A673 (cell line): ENCODE measurements at regions not wholly inside any gene's neighbourhood (a gene's known extent, or its start where the extent isn't known, plus 50 kb on each side); places are given as distances from the start of the nearest gene placed in this dataset.

Experiments
- BruUV-seq: library from RNA; stranded (reverse); fragments of 400-500 nt; replicated peaks from 2 replicates; lab custom pipeline; 2021; lab: Mats Ljungman, UMichigan
- CTCF ChIA-PET: fragments of 300-600 bp; sonication (Branson Sonifier 250); formaldehyde crosslinking; loops from one replicate; lab custom pipeline; 2022; ENCODE audit warnings: antibody characterized with exemption; lab: Charles Lee
- POLR2A ChIA-PET: fragments of 300-600 bp; sonication (Branson Sonifier 250); formaldehyde crosslinking; loops from one replicate; lab custom pipeline; 2022; ENCODE audit warnings: antibody characterized with exemption; ENCODE audit not compliant: low non-redundant PET; lab: Charles Lee
- DNase-seq: peaks from one replicate; pipeline ENCODE4 v3.0.0-alpha.2; 2015; ENCODE audit warnings: low spot score
- H3K27ac ChIP-seq: fragments of 200-600 bp; sonication (generic); 2 replicates; pipeline ENCODE4 v1.5.1; 2016; ENCODE audit warnings: mixed run types, low read depth, mild to moderate bottlenecking, mixed read lengths, antibody characterized with exemption, low read length; ENCODE audit not compliant: poor library complexity, severe bottlenecking
- H3K27me3 ChIP-seq: fragments of 200-600 bp; sonication (generic); replicated peaks from 2 replicates; pipeline ENCODE4 v1.6.1; 2017; ENCODE audit warnings: mixed run types, low read depth, mild to moderate bottlenecking, mixed read lengths, antibody characterized with exemption, low read length; ENCODE audit not compliant: insufficient read depth, poor library complexity
- H3K36me3 ChIP-seq: fragments of 200-600 bp; sonication (generic); 2 replicates; pipeline ENCODE4 v1.6.1; 2016; ENCODE audit warnings: mixed run types, mild to moderate bottlenecking, mixed read lengths, antibody characterized with exemption, low read length; ENCODE audit not compliant: insufficient read depth, poor library complexity, severe bottlenecking
- H3K4me1 ChIP-seq: fragments of 200-600 bp; sonication (generic); 2 replicates; pipeline ENCODE4 v1.6.1; 2017; ENCODE audit warnings: mixed run types, mild to moderate bottlenecking, mixed read lengths, antibody characterized with exemption, low read length; ENCODE audit not compliant: insufficient read depth, poor library complexity, severe bottlenecking
- H3K4me3 ChIP-seq: fragments of 200-600 bp; sonication (generic); 2 replicates; pipeline ENCODE4 v1.5.1; 2016; ENCODE audit warnings: low read depth, mixed run types, mild to moderate bottlenecking, mixed read lengths, low read length; ENCODE audit not compliant: poor library complexity, severe bottlenecking
- H3K9me3 ChIP-seq: fragments of 200-600 bp; sonication (generic); 2 replicates; pipeline ENCODE4 v1.6.1; 2016; ENCODE audit warnings: mixed run types, low read depth, mild to moderate bottlenecking, mixed read lengths, antibody characterized with exemption, low read length; ENCODE audit not compliant: poor library complexity, severe bottlenecking
- CTCF ChIP-seq: fragments of 300-800, 200-600 bp; sonication (generic); conservative IDR thresholded peaks from 2 replicates; pipeline ENCODE4 v1.5.1; 2017; ENCODE audit warnings: low read depth, mild to moderate bottlenecking, antibody characterized with exemption, low read length, moderate library complexity, mixed read lengths
- EZH2 ChIP-seq: fragments of 200-600 bp; sonication (generic); IDR thresholded peaks from 2 replicates; pipeline ENCODE4 v1.6.1; 2017; ENCODE audit warnings: borderline replicate concordance, low read depth, mild to moderate bottlenecking, mixed read lengths, antibody characterized with exemption, low read length; ENCODE audit not compliant: poor library complexity, severe bottlenecking
- intact Hi-C: fragments of 100-400 bp; cut with micrococcal nuclease; formaldehyde crosslinking; loops from one replicate; pipeline ENCODE4 v1.10.0; 2022; ENCODE audit not compliant: unreplicated experiment

- no peaks in the 10 kb centered on the region for H3K4me1 ChIP-seq
- ChIA-PET CTCF (no interaction called here), POLR2A (no interaction called here)
- intact Hi-C loops: no loop called here
- H3K4me3 ChIP-seq: no peak overlapping the region
- DNase-seq: no peak
- TF ChIP-seq EZH2 (no peak), CTCF (no peak)
- BruUV-seq: no TSS peak
- no peak overlapping the region for H3K27ac ChIP-seq
- no peaks in the 10 kb centered on the region for H3K36me3 ChIP-seq
- H3K27me3 ChIP-seq: no peaks in the 10 kb centered on the region
- no peaks in the 10 kb centered on the region for H3K9me3 ChIP-seq
Measured at GRCh38 chr17:54559883-54560282, 340.8 kb upstream of the TOM1L1 start.

- no TSS peak for BruUV-seq
- POLR2A ChIA-PET: no interaction called here
Measured at GRCh38 chr17:54608634-54609155, 292.0 kb upstream of the TOM1L1 start.

DNA sequence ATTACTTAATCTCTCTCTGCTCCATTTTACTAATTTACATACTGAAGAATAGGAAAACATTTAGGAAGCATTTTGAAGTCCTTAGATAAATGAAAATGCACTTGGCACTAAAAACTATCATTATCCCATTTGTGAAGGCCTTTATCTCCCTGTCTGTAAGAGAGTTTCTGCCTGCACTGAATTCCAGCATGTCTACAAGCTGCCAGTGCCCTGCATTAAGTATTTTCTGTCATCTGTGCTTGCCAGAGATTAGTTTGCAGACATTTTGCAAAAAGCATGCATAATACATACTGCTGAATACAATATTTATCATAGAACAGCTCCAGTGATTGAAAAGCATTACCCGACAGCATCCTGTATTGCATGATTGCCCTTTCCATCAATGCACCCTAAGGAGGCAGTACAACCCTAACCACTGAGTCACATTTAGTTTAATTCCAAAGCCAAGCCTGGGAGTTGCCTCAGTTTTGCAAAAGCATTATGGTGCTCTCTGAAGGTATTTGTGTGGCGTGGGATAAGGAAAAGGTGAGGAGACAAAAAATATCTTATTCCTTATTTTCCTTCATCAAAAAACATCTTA, 280.2 kb upstream of the TOM1L1 start:
- Histone ChIP-seq H3K4me3 (no peak overlapping the region), H3K27ac (no peak overlapping the region), H3K4me1 (peaks cover under 1% of the 10 kb centered on the region), H3K9me3 (no peaks in the 10 kb centered on the region), H3K36me3 (no peaks in the 10 kb centered on the region), H3K27me3 (no peaks in the 10 kb centered on the region)
- intact Hi-C loops: no loop called here
- ChIA-PET CTCF (no interaction called here), POLR2A (no interaction called here)
- TF ChIP-seq CTCF (no peak), EZH2 (no peak)
- no peak for DNase-seq
- BruUV-seq: no TSS peak

More at GRCh38 chr17:54608634-54609155, 292.0 kb upstream of the TOM1L1 start:
- Histone ChIP-seq H3K9me3 (peaks cover 3% of the 10 kb centered on the region), H3K4me1 (no peaks in the 10 kb centered on the region), H3K27me3 (no peaks in the 10 kb centered on the region), H3K4me3 (no peak overlapping the region), H3K27ac (no peak overlapping the region), H3K36me3 (no peaks in the 10 kb centered on the region)
- CTCF ChIA-PET: no interaction called here
- no peak for DNase-seq
- intact Hi-C loops: no loop called here
- no peak for TF ChIP-seq CTCF
